Endothelial cell (in vitro differentiated cells): ENCODE measurements at regions not wholly inside any gene's neighbourhood (a gene's known extent, or its start where the extent isn't known, plus 50 kb on each side); places are given as distances from the start of the nearest gene placed in this dataset.

ENCODE experiments used
- DNase-seq: peaks from one replicate; pipeline ENCODE4 v3.0.0; 2021; ENCODE audit warnings: low spot score
- H3K27ac Mint-ChIP-seq: one replicate; pipeline ENCODE4 v1.8.0; 2021; ENCODE audit warnings: mixed read lengths, inconsistent platforms; ENCODE audit not compliant: unreplicated experiment
- H3K27me3 Mint-ChIP-seq: one replicate; pipeline ENCODE4 v1.8.0; 2021; ENCODE audit warnings: mild to moderate bottlenecking, moderate library complexity, mixed read lengths, inconsistent platforms; ENCODE audit not compliant: unreplicated experiment
- H3K36me3 Mint-ChIP-seq: one replicate; pipeline ENCODE4 v1.8.0; 2021; ENCODE audit warnings: mild to moderate bottlenecking, low read depth, mixed read lengths, inconsistent platforms; ENCODE audit not compliant: unreplicated experiment
- H3K4me1 Mint-ChIP-seq: one replicate; pipeline ENCODE4 v1.8.0; 2021; ENCODE audit warnings: mild to moderate bottlenecking, mixed read lengths, inconsistent platforms; ENCODE audit not compliant: unreplicated experiment
- H3K4me3 Mint-ChIP-seq: one replicate; pipeline ENCODE4 v1.8.0; 2021; ENCODE audit warnings: mild to moderate bottlenecking, mixed read lengths, inconsistent platforms; ENCODE audit not compliant: unreplicated experiment
- H3K9me3 Mint-ChIP-seq: one replicate; pipeline ENCODE4 v1.8.0; 2021; ENCODE audit warnings: mixed read lengths, inconsistent platforms; ENCODE audit not compliant: unreplicated experiment
- TF ChIP-seq, protein P1 (sequence below): fragments of 200-600 bp; sonication (generic); IDR thresholded peaks from one replicate; pipeline ENCODE4 v1.5.0; 2021; ENCODE audit warnings: antibody characterized with exemption; ENCODE audit not compliant: unreplicated experiment

- no peaks in the 10 kb centered on the region for H3K9me3 Mint-ChIP-seq
- no peaks in the 10 kb centered on the region for H3K27me3 Mint-ChIP-seq
- no peak overlapping the region for H3K27ac Mint-ChIP-seq
- no peaks in the 10 kb centered on the region for H3K4me1 Mint-ChIP-seq
- no peak for DNase-seq
- TF ChIP-seq, protein P1, sequence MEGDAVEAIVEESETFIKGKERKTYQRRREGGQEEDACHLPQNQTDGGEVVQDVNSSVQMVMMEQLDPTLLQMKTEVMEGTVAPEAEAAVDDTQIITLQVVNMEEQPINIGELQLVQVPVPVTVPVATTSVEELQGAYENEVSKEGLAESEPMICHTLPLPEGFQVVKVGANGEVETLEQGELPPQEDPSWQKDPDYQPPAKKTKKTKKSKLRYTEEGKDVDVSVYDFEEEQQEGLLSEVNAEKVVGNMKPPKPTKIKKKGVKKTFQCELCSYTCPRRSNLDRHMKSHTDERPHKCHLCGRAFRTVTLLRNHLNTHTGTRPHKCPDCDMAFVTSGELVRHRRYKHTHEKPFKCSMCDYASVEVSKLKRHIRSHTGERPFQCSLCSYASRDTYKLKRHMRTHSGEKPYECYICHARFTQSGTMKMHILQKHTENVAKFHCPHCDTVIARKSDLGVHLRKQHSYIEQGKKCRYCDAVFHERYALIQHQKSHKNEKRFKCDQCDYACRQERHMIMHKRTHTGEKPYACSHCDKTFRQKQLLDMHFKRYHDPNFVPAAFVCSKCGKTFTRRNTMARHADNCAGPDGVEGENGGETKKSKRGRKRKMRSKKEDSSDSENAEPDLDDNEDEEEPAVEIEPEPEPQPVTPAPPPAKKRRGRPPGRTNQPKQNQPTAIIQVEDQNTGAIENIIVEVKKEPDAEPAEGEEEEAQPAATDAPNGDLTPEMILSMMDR = no peak
- H3K4me3 Mint-ChIP-seq = no peak overlapping the region
- no peaks in the 10 kb centered on the region for H3K36me3 Mint-ChIP-seq
These were observed 143.7 kb downstream of the ACTBL2 start for GRCh38 chr5:57338868-57339340.

- H3K9me3 Mint-ChIP-seq = no peaks in the 10 kb centered on the region
- no peak overlapping the region for H3K27ac Mint-ChIP-seq
- no peaks in the 10 kb centered on the region for H3K4me1 Mint-ChIP-seq
- H3K27me3 Mint-ChIP-seq = no peaks in the 10 kb centered on the region
- H3K36me3 Mint-ChIP-seq = no peaks in the 10 kb centered on the region
- H3K4me3 Mint-ChIP-seq = no peak overlapping the region
- TF ChIP-seq, protein P1 = peak; percentile 58
- peak; percentile 14 for DNase-seq
These were observed 144.3 kb downstream of the ACTBL2 start for GRCh38 chr5:57338068-57338867.

- TF ChIP-seq, protein P1 = no peak
- H3K9me3 Mint-ChIP-seq = no peaks in the 10 kb centered on the region
- H3K36me3 Mint-ChIP-seq = no peaks in the 10 kb centered on the region
- no peaks in the 10 kb centered on the region for H3K27me3 Mint-ChIP-seq
- no peak for DNase-seq
- H3K4me3 Mint-ChIP-seq = no peak overlapping the region
- peaks cover 2% of the 10 kb centered on the region for H3K4me1 Mint-ChIP-seq
- no peak overlapping the region for H3K27ac Mint-ChIP-seq
These were observed 147.4 kb downstream of the ACTBL2 start for GRCh38 chr5:57335092-57335660.

- no peak for DNase-seq
- TF ChIP-seq, protein P1 = no peak
- Mint-ChIP-seq H3K27me3 (no peaks in the 10 kb centered on the region), H3K4me3 (no peak overlapping the region), H3K36me3 (no peaks in the 10 kb centered on the region), H3K27ac (no peak overlapping the region), H3K9me3 (no peaks in the 10 kb centered on the region), H3K4me1 (peaks cover 2% of the 10 kb centered on the region)
These were observed 148.1 kb downstream of the ACTBL2 start for GRCh38 chr5:57334475-57334874.

DNA sequence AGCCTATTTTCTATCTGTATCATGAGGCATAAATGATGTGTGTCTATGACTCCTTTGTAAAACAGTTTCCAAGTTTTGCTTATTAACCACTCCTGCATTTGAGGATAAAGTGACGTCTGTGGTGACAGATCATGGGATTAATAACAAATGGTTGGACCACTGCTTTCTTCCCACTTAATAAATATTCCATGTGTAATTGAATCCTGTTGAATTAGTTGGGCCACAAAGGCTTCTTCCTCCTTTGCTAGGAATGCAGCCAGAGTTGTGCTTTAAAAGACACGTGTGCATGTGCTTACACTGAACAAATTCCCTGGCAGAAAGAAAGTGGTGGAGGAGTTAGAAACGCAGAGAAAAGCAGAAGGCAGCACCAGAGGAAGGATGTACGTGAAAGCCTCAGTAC, 150.2 kb downstream of the ACTBL2 start:
- Mint-ChIP-seq H3K27ac (no peak overlapping the region), H3K4me1 (peaks cover 2% of the 10 kb centered on the region), H3K27me3 (no peaks in the 10 kb centered on the region), H3K36me3 (no peaks in the 10 kb centered on the region), H3K9me3 (no peaks in the 10 kb centered on the region), H3K4me3 (no peak overlapping the region)
- TF ChIP-seq, protein P1 = no peak
- DNase-seq = no peak
